HCT116 (cell line): ENCODE measurements at regions not wholly inside any gene's neighbourhood (a gene's known extent, or its start where the extent isn't known, plus 50 kb on each side); places are given as distances from the start of the nearest gene placed in this dataset.

Experiments
- ATAC-seq: fragments of 200-7000 bp; cut with Tn5 transposase; 2 replicates; pipeline ENCODE4 v1.9.1; 2020; ENCODE audit warnings: mild to moderate bottlenecking, moderate library complexity
- BruUV-seq: library from RNA; stranded (reverse); fragments of 400-500 nt; replicated peaks from 2 replicates; lab custom pipeline; 2021; lab: Mats Ljungman, UMichigan
- CTCF ChIA-PET: fragments of 300-600 bp; sonication (Branson Sonifier 250); formaldehyde crosslinking; loops from one replicate; lab custom pipeline; 2021; ENCODE audit warnings: antibody characterized with exemption; lab: Charles Lee
- POLR2A ChIA-PET: fragments of 300-600, 350-600 bp; sonication (Branson Sonifier 250); formaldehyde crosslinking; loops from one replicate; lab custom pipeline; 2021; ENCODE audit warnings: antibody characterized with exemption; lab: Charles Lee
- RAD21 ChIA-PET, 2 experiments: fragments of 300-600 bp; sonication (Branson Sonifier 250); formaldehyde crosslinking; loops; one replicate each; lab custom pipeline; 2023; ENCODE audit warnings: low total read pairs in 2 of 2; ENCODE audit not compliant: uncharacterized antibody in 2 of 2, unreplicated experiment in 2 of 2, low non-redundant PET in 1 of 2; lab: Charles Lee
- DNase-seq: peaks from one replicate; pipeline ENCODE4 v3.0.0-alpha.2; 2010; ENCODE audit warnings: low read depth, low spot score
- H2AFZ ChIP-seq: fragments of 200-600 bp; shearing (Covaris generic), sonication (generic); 2 replicates; pipeline ENCODE4 v1.6.1; 2017; ENCODE audit warnings: low read depth, mixed run types, mixed read lengths, antibody characterized with exemption, low read length; ENCODE audit not compliant: poor library complexity, severe bottlenecking
- H3K27ac ChIP-seq: 2 replicates; pipeline ENCODE4 v1.5.1; 2012; ENCODE audit warnings: low read depth, low read length
- H3K27me3 ChIP-seq: fragments of 200-600 bp; sonication (generic); 2 replicates; pipeline ENCODE4 v1.6.1; 2016; ENCODE audit warnings: mixed run types, low read length, mixed read lengths; ENCODE audit not compliant: insufficient read depth
- H3K36me3 ChIP-seq, 2 experiments: fragments of 200-500 bp in 1 of 2; fragments of 200-600 bp in 1 of 2; sonication (Bioruptor generic) in 1 of 2; sonication (generic) in 1 of 2; 2 replicates each; pipeline versions ENCODE4 v1.5.1 to v1.6.1; 2014 to 2016; ENCODE audit warnings: low read length in 2 of 2, inconsistent platforms in 1 of 2, mixed read lengths in 1 of 2, mixed run types in 1 of 2; ENCODE audit not compliant: insufficient read depth in 2 of 2, control insufficient read depth in 1 of 2
- H3K4me1 ChIP-seq, 2 experiments: fragments of 200-600 bp in 1 of 2; sonication (generic) in 1 of 2; 2 replicates each; pipeline versions ENCODE4 v1.5.1 to v1.6.1; 2012 to 2017; ENCODE audit warnings: low read length in 2 of 2, inconsistent platforms in 1 of 2, mild to moderate bottlenecking in 1 of 2, mixed read lengths in 1 of 2, mixed run types in 1 of 2, moderate library complexity in 1 of 2; ENCODE audit not compliant: insufficient read depth in 2 of 2, control insufficient read depth in 1 of 2
- H3K4me2 ChIP-seq: fragments of 200-600 bp; sonication (generic); 2 replicates; pipeline ENCODE4 v1.6.1; 2017; ENCODE audit warnings: mixed run types, low read length, mixed read lengths
- H3K4me3 ChIP-seq, 2 experiments: fragments of 200-600 bp in 1 of 2; sonication (generic) in 1 of 2; replicated peaks in 1 of 2; 2 replicates each; pipeline ENCODE4 v1.5.1; 2011 to 2016; ENCODE audit warnings: low read length in 2 of 2, control low read depth in 1 of 2, low read depth in 1 of 2, mild to moderate bottlenecking in 1 of 2, mixed read lengths in 1 of 2, mixed run types in 1 of 2
- H3K79me2 ChIP-seq: fragments of 200-600 bp; sonication (generic); 2 replicates; pipeline ENCODE4 v1.6.1; 2017; ENCODE audit warnings: mild to moderate bottlenecking, mixed run types, low read length, moderate library complexity, mixed read lengths; ENCODE audit not compliant: insufficient read depth
- H3K9ac ChIP-seq: fragments of 200-600 bp; sonication (generic); 2 replicates; pipeline ENCODE4 v1.6.1; 2016; ENCODE audit warnings: low read length, mixed read lengths
- H3K9me2 ChIP-seq: fragments of 200-600 bp; sonication (generic), shearing (Covaris generic); 2 replicates; pipeline ENCODE4 v1.6.1; 2017; ENCODE audit warnings: mixed run types, mild to moderate bottlenecking, moderate library complexity; ENCODE audit not compliant: insufficient read depth
- H3K9me3 ChIP-seq, 2 experiments: fragments of 200-500 bp in 1 of 2; fragments of 200-600 bp in 1 of 2; sonication (Bioruptor generic) in 1 of 2; sonication (generic) in 1 of 2; 2 replicates each; pipeline ENCODE4 v1.6.1; 2014 to 2017; ENCODE audit warnings: low read length in 2 of 2, mixed read lengths in 2 of 2, inconsistent platforms in 1 of 2, low read depth in 1 of 2, mild to moderate bottlenecking in 1 of 2, mixed run types in 1 of 2, moderate library complexity in 1 of 2; ENCODE audit not compliant: control insufficient read depth in 1 of 2, insufficient read depth in 1 of 2
- H4K20me1 ChIP-seq: fragments of 200-600 bp; sonication (generic), shearing (Covaris generic); 2 replicates; pipeline ENCODE4 v1.6.1; 2017; ENCODE audit warnings: mixed run types, mild to moderate bottlenecking, moderate library complexity; ENCODE audit not compliant: insufficient read depth
- CBX3 ChIP-seq: IDR thresholded peaks from 2 replicates; pipeline ENCODE4 v1.6.1; 2012; ENCODE audit warnings: low read depth
- EZH2phosphoT487 ChIP-seq: fragments of 200-600 bp; IDR thresholded peaks from 2 replicates; pipeline ENCODE4 v1.6.1; 2018; ENCODE audit warnings: antibody characterized with exemption, borderline replicate concordance
- FOSL1 ChIP-seq: IDR thresholded peaks from 2 replicates; pipeline ENCODE4 v1.6.1; 2012; ENCODE audit warnings: low read depth
- JUND ChIP-seq: IDR thresholded peaks from 2 replicates; pipeline ENCODE4 v1.6.1; 2012
- POLR2A ChIP-seq: IDR thresholded peaks from 2 replicates; pipeline ENCODE4 v1.7.0; 2011; ENCODE audit warnings: borderline replicate concordance; ENCODE audit not compliant: insufficient read depth, insufficient read length; ENCODE audit errors: extremely low read depth
- POLR2AphosphoS5 ChIP-seq: IDR thresholded peaks from 2 replicates; pipeline ENCODE4 v1.6.1; 2011; ENCODE audit warnings: mild to moderate bottlenecking, low read depth, low read length, moderate library complexity
- RAD21 ChIP-seq: IDR thresholded peaks from 2 replicates; pipeline ENCODE4 v1.6.1; 2012; ENCODE audit warnings: low read depth, mild to moderate bottlenecking
- SIN3A ChIP-seq: IDR thresholded peaks from 2 replicates; pipeline ENCODE4 v1.6.1; 2012; ENCODE audit warnings: low read depth
- SP1 ChIP-seq: IDR thresholded peaks from 2 replicates; pipeline ENCODE4 v1.6.1; 2012; ENCODE audit warnings: low read depth
- TCF7L2 ChIP-seq: IDR thresholded peaks from 2 replicates; pipeline ENCODE4 v1.7.0; 2011; ENCODE audit warnings: borderline replicate concordance, inconsistent platforms; ENCODE audit not compliant: insufficient read depth, insufficient read length; ENCODE audit errors: extremely low read depth
- YY1 ChIP-seq: IDR thresholded peaks from 2 replicates; pipeline ENCODE4 v1.6.1; 2011; ENCODE audit warnings: low read length, low read depth, moderate library complexity, mild to moderate bottlenecking; ENCODE audit not compliant: insufficient replicate concordance; ENCODE audit errors: extremely low read depth
- intact Hi-C: fragments of 100-400 bp; cut with micrococcal nuclease; formaldehyde crosslinking; loops from 2 replicates; pipeline ENCODE4 v1.10.0; 2022
- TF ChIP-seq, protein P1 (sequence below): IDR thresholded peaks from 2 replicates; pipeline ENCODE4 v1.6.1; 2012
- TF ChIP-seq, protein P2 (sequence below), 3 experiments: fragments of 200-600 bp in 1 of 3; sonication (generic) in 1 of 3; IDR thresholded peaks in 2 of 3; conservative IDR thresholded peaks in 1 of 3; 2 replicates each; pipeline ENCODE4 v1.5.1; 2012 to 2017; ENCODE audit warnings: low read depth in 2 of 3, low read length in 2 of 3, antibody characterized with exemption in 1 of 3, borderline replicate concordance in 1 of 3, control low read depth in 1 of 3, mild to moderate bottlenecking in 1 of 3, mixed read lengths in 1 of 3, mixed run types in 1 of 3, moderate library complexity in 1 of 3; ENCODE audit not compliant: insufficient read depth in 1 of 3
- TF ChIP-seq, protein P3 (sequence below): IDR thresholded peaks from 2 replicates; pipeline ENCODE4 v1.6.1; 2011; ENCODE audit warnings: mild to moderate bottlenecking, low read length, moderate library complexity; ENCODE audit not compliant: insufficient replicate concordance; ENCODE audit errors: extremely low read depth
- TF ChIP-seq, protein P4 (sequence below): IDR thresholded peaks from 2 replicates; pipeline ENCODE4 v1.6.1; 2012

DNA sequence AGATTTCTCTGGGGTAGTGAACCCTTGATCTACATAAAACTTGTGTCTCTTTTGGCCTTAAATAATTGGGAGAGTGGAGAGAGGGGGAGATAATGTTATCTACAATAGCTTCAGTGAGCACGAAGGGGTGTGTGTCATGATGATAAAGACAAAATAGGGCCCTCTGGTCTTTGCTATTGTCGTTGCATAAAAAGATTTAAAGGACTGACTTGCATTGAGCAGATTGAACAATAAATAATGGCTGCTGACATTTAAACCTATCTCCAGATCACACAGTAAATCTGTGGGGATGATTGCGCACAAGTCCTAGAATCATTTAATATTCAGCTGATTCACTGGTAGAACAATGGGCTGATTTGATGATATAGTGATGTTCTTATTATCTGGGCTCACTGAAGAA, 71.3 kb upstream of the GAP43 start:
- ATAC-seq: no peak
- no peak overlapping the region for H3K4me2 ChIP-seq
- no peaks in the 10 kb centered on the region for H4K20me1 ChIP-seq
- RAD21 ChIA-PET: no interaction called here
- no peak overlapping the region for H3K4me3 ChIP-seq
- no peak overlapping the region for H3K9ac ChIP-seq
- intact Hi-C loops: no loop called here
- BruUV-seq: no TSS peak
- H3K79me2 ChIP-seq: no peaks in the 10 kb centered on the region
- no peak overlapping the region for H2AFZ ChIP-seq
- no peaks in the 10 kb centered on the region for H3K27me3 ChIP-seq
- H3K9me3 ChIP-seq: no peaks in the 10 kb centered on the region
- no peak overlapping the region for H3K27ac ChIP-seq
- DNase-seq: no peak
- no peaks in the 10 kb centered on the region for H3K9me2 ChIP-seq
- no peak for TF ChIP-seq TCF7L2
- TF ChIP-seq, protein P1, sequence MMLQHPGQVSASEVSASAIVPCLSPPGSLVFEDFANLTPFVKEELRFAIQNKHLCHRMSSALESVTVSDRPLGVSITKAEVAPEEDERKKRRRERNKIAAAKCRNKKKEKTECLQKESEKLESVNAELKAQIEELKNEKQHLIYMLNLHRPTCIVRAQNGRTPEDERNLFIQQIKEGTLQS: no peak
- no peak for TF ChIP-seq RAD21
- TF ChIP-seq, protein P2, sequence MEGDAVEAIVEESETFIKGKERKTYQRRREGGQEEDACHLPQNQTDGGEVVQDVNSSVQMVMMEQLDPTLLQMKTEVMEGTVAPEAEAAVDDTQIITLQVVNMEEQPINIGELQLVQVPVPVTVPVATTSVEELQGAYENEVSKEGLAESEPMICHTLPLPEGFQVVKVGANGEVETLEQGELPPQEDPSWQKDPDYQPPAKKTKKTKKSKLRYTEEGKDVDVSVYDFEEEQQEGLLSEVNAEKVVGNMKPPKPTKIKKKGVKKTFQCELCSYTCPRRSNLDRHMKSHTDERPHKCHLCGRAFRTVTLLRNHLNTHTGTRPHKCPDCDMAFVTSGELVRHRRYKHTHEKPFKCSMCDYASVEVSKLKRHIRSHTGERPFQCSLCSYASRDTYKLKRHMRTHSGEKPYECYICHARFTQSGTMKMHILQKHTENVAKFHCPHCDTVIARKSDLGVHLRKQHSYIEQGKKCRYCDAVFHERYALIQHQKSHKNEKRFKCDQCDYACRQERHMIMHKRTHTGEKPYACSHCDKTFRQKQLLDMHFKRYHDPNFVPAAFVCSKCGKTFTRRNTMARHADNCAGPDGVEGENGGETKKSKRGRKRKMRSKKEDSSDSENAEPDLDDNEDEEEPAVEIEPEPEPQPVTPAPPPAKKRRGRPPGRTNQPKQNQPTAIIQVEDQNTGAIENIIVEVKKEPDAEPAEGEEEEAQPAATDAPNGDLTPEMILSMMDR (IDR thresholded peaks at IDR 0.05 in 2 of 3, conservative IDR thresholded peaks at IDR 0.05 in 1 of 3; ENCODE audit: borderline replicate concordance in 1 of 3, insufficient read depth in 1 of 3, low read depth in 2 of 3, low read length in 2 of 3): no peak
- no peak for TF ChIP-seq SP1
- no peak for TF ChIP-seq YY1
- TF ChIP-seq, protein P3, sequence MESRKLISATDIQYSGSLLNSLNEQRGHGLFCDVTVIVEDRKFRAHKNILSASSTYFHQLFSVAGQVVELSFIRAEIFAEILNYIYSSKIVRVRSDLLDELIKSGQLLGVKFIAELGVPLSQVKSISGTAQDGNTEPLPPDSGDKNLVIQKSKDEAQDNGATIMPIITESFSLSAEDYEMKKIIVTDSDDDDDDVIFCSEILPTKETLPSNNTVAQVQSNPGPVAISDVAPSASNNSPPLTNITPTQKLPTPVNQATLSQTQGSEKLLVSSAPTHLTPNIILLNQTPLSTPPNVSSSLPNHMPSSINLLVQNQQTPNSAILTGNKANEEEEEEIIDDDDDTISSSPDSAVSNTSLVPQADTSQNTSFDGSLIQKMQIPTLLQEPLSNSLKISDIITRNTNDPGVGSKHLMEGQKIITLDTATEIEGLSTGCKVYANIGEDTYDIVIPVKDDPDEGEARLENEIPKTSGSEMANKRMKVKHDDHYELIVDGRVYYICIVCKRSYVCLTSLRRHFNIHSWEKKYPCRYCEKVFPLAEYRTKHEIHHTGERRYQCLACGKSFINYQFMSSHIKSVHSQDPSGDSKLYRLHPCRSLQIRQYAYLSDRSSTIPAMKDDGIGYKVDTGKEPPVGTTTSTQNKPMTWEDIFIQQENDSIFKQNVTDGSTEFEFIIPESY: no peak
- TF ChIP-seq FOSL1: no peak
- TF ChIP-seq POLR2A: no peak
- TF ChIP-seq POLR2AphosphoS5: no peak
- TF ChIP-seq SIN3A: no peak
- TF ChIP-seq, protein P4, sequence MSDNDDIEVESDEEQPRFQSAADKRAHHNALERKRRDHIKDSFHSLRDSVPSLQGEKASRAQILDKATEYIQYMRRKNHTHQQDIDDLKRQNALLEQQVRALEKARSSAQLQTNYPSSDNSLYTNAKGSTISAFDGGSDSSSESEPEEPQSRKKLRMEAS: no peak
- TF ChIP-seq EZH2phosphoT487: no peak
- TF ChIP-seq CBX3: no peak
- TF ChIP-seq JUND: no peak
- no peaks in the 10 kb centered on the region for H3K36me3 ChIP-seq
- H3K4me1 ChIP-seq: no peaks in the 10 kb centered on the region
- POLR2A ChIA-PET: no interaction called here
- CTCF ChIA-PET: no interaction called here
